Neural cell (in vitro differentiated cells): ENCODE measurements at regions not wholly inside any gene's neighbourhood (a gene's known extent, or its start where the extent isn't known, plus 50 kb on each side); places are given as distances from the start of the nearest gene placed in this dataset.

Experiments
- CTCF ChIP-seq: fragments of 450-650 bp; IDR thresholded peaks from 2 replicates; pipeline ENCODE4 v1.5.1; 2014; ENCODE audit warnings: antibody characterized with exemption, mild to moderate bottlenecking, moderate library complexity; ENCODE audit not compliant: poor library complexity, severe bottlenecking
- EP300 ChIP-seq: fragments of 450-650 bp; conservative IDR thresholded peaks from 2 replicates; pipeline ENCODE4 v1.6.1; 2014; ENCODE audit warnings: antibody characterized with exemption, mild to moderate bottlenecking, moderate library complexity; ENCODE audit not compliant: poor library complexity, severe bottlenecking
- POLR2AphosphoS5 ChIP-seq: IDR thresholded peaks from 2 replicates; pipeline ENCODE4 v1.6.1; 2012
- REST ChIP-seq: IDR thresholded peaks from 2 replicates; pipeline ENCODE4 v1.6.1; 2012; ENCODE audit warnings: borderline replicate concordance

GRCh38 chr4:179797738-179798137, 2355.5 kb upstream of the AGA start:
- TF ChIP-seq CTCF (no peak), REST (no peak), POLR2AphosphoS5 (no peak), EP300 (no peak)
